Panc1 (cell line): ENCODE measurements at regions not wholly inside any gene's neighbourhood (a gene's known extent, or its start where the extent isn't known, plus 50 kb on each side); places are given as distances from the start of the nearest gene placed in this dataset.

Experiments
- ATAC-seq: fragments of 200-7000 bp; cut with Tn5 transposase; 2 replicates; pipeline ENCODE4 v1.9.1; 2020; ENCODE audit warnings: mild to moderate bottlenecking, moderate library complexity
- BruUV-seq: library from RNA; stranded (reverse); fragments of 400-500 nt; replicated peaks from 2 replicates; lab custom pipeline; 2021; lab: Mats Ljungman, UMichigan
- CTCF ChIA-PET: fragments of 300-600 bp; sonication (Branson Sonifier 250); formaldehyde crosslinking; loops from one replicate; lab custom pipeline; 2022; ENCODE audit warnings: antibody characterized with exemption; lab: Charles Lee
- POLR2A ChIA-PET: fragments of 300-600 bp; sonication (Branson Sonifier 250); formaldehyde crosslinking; loops from one replicate; lab custom pipeline; 2022; ENCODE audit warnings: antibody characterized with exemption; lab: Charles Lee
- DNase-seq: peaks from one replicate; pipeline ENCODE4 v3.0.0-alpha.2; 2010; ENCODE audit warnings: low read depth, low spot score
- H3K27ac ChIP-seq: 2 replicates; pipeline ENCODE4 v1.5.1; 2011; ENCODE audit warnings: mild to moderate bottlenecking, low read length, inconsistent platforms
- H3K27me3 ChIP-seq: fragments of 200-500 bp; sonication (Bioruptor generic); 2 replicates; pipeline ENCODE4 v1.6.0; 2014; ENCODE audit warnings: low read length, inconsistent platforms; ENCODE audit not compliant: control insufficient read depth, insufficient read depth
- H3K36me3 ChIP-seq: fragments of 200-500 bp; sonication (Bioruptor generic); 2 replicates; pipeline ENCODE4 v1.5.1; 2014; ENCODE audit warnings: inconsistent platforms, mild to moderate bottlenecking, low read length, moderate library complexity; ENCODE audit not compliant: control insufficient read depth, insufficient read depth
- H3K4me1 ChIP-seq: 2 replicates; pipeline ENCODE4 v1.5.1; 2011; ENCODE audit warnings: inconsistent platforms, mild to moderate bottlenecking, low read length, moderate library complexity; ENCODE audit not compliant: control insufficient read depth, insufficient read depth
- H3K4me3 ChIP-seq, 2 experiments: 2 replicates each; pipeline ENCODE4 v1.5.1; 2011 to 2012; ENCODE audit warnings: low read depth in 2 of 2, low read length in 2 of 2, mild to moderate bottlenecking in 2 of 2, inconsistent platforms in 1 of 2, moderate library complexity in 1 of 2
- H3K9me3 ChIP-seq: fragments of 200-500 bp; sonication (Bioruptor generic); 2 replicates; pipeline ENCODE4 v1.5.1; 2014; ENCODE audit warnings: low read depth, mild to moderate bottlenecking, inconsistent platforms, low read length, moderate library complexity; ENCODE audit not compliant: control insufficient read depth, insufficient read depth
- POLR2AphosphoS5 ChIP-seq: IDR thresholded peaks from 2 replicates; pipeline ENCODE4 v1.6.1; 2012; ENCODE audit warnings: mild to moderate bottlenecking, low read depth, low read length, moderate library complexity
- SIN3A ChIP-seq: IDR thresholded peaks from 2 replicates; pipeline ENCODE4 v1.6.1; 2012; ENCODE audit warnings: low read depth, mild to moderate bottlenecking, low read length, moderate library complexity, borderline replicate concordance; ENCODE audit not compliant: insufficient read depth
- TCF7L2 ChIP-seq: IDR thresholded peaks from 2 replicates; pipeline ENCODE4 v1.6.1; 2011; ENCODE audit warnings: mild to moderate bottlenecking, low read depth, low read length, inconsistent platforms
- in situ Hi-C: cut with HindIII; loops from 2 replicates; pipeline ENCODE4 v1.10.0; 2016; ENCODE audit warnings: low sequenced_read_pairs, low pct_unique_long_range_greater_than_20kb
- intact Hi-C: fragments of 100-400 bp; cut with micrococcal nuclease; formaldehyde crosslinking; loops from one replicate; pipeline ENCODE4 v1.10.0; 2022; ENCODE audit not compliant: unreplicated experiment
- TF ChIP-seq, protein P1 (sequence below): fragments of 450-650 bp; IDR thresholded peaks from 2 replicates; pipeline ENCODE4 v1.5.1; 2017; ENCODE audit warnings: mild to moderate bottlenecking
- TF ChIP-seq, protein P2 (sequence below), 2 experiments: IDR thresholded peaks; 2 replicates each; pipeline ENCODE4 v1.6.1; 2011 to 2012; ENCODE audit warnings: low read depth in 2 of 2, control low read depth in 1 of 2, low read length in 1 of 2, mild to moderate bottlenecking in 1 of 2, moderate library complexity in 1 of 2; ENCODE audit not compliant: insufficient read depth in 1 of 2

DNA sequence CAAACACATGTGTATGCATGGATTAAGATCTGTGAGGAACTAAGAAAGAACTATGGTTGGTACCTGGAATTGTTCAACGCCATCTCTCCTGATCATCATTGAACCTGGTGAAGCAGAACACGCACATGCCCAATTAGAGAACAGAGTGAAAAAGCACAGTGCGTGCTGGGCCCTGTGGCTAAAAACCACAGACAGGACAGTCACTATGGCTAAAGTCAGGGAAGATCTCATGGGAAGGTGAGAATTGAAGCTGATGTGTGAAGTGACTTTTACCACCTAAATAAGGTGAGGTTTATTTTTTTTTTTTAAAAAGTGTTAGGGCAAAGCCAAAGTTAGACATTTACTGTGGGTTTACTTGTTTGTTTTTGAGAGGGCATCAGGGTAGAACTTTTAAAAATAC is 215.0 kb downstream of the SLC38A4 start:
- no peaks in the 10 kb centered on the region for H3K4me1 ChIP-seq
- TF ChIP-seq SIN3A (no peak), TCF7L2 (no peak), POLR2AphosphoS5 (no peak)
- TF ChIP-seq, protein P1, sequence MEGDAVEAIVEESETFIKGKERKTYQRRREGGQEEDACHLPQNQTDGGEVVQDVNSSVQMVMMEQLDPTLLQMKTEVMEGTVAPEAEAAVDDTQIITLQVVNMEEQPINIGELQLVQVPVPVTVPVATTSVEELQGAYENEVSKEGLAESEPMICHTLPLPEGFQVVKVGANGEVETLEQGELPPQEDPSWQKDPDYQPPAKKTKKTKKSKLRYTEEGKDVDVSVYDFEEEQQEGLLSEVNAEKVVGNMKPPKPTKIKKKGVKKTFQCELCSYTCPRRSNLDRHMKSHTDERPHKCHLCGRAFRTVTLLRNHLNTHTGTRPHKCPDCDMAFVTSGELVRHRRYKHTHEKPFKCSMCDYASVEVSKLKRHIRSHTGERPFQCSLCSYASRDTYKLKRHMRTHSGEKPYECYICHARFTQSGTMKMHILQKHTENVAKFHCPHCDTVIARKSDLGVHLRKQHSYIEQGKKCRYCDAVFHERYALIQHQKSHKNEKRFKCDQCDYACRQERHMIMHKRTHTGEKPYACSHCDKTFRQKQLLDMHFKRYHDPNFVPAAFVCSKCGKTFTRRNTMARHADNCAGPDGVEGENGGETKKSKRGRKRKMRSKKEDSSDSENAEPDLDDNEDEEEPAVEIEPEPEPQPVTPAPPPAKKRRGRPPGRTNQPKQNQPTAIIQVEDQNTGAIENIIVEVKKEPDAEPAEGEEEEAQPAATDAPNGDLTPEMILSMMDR: no peak
- TF ChIP-seq, protein P2, sequence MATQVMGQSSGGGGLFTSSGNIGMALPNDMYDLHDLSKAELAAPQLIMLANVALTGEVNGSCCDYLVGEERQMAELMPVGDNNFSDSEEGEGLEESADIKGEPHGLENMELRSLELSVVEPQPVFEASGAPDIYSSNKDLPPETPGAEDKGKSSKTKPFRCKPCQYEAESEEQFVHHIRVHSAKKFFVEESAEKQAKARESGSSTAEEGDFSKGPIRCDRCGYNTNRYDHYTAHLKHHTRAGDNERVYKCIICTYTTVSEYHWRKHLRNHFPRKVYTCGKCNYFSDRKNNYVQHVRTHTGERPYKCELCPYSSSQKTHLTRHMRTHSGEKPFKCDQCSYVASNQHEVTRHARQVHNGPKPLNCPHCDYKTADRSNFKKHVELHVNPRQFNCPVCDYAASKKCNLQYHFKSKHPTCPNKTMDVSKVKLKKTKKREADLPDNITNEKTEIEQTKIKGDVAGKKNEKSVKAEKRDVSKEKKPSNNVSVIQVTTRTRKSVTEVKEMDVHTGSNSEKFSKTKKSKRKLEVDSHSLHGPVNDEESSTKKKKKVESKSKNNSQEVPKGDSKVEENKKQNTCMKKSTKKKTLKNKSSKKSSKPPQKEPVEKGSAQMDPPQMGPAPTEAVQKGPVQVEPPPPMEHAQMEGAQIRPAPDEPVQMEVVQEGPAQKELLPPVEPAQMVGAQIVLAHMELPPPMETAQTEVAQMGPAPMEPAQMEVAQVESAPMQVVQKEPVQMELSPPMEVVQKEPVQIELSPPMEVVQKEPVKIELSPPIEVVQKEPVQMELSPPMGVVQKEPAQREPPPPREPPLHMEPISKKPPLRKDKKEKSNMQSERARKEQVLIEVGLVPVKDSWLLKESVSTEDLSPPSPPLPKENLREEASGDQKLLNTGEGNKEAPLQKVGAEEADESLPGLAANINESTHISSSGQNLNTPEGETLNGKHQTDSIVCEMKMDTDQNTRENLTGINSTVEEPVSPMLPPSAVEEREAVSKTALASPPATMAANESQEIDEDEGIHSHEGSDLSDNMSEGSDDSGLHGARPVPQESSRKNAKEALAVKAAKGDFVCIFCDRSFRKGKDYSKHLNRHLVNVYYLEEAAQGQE (IDR thresholded peaks at IDR 0.05; ENCODE audit: insufficient read depth in 1 of 2, low read depth in 2 of 2, low read length in 1 of 2): no peak
- in situ Hi-C loops: no loop called here
- H3K36me3 ChIP-seq: no peaks in the 10 kb centered on the region
- no peaks in the 10 kb centered on the region; the same call in 1 of the 2 replicates for H3K9me3 ChIP-seq
- H3K27me3 ChIP-seq: no peaks in the 10 kb centered on the region
- ATAC-seq (no peak), DNase-seq (no peak)
- H3K4me3 ChIP-seq: no peak overlapping the region
- intact Hi-C loops: no loop called here
- no peak overlapping the region for H3K27ac ChIP-seq
- POLR2A ChIA-PET: no interaction called here
- no TSS peak for BruUV-seq
- CTCF ChIA-PET: no interaction called here

DNA sequence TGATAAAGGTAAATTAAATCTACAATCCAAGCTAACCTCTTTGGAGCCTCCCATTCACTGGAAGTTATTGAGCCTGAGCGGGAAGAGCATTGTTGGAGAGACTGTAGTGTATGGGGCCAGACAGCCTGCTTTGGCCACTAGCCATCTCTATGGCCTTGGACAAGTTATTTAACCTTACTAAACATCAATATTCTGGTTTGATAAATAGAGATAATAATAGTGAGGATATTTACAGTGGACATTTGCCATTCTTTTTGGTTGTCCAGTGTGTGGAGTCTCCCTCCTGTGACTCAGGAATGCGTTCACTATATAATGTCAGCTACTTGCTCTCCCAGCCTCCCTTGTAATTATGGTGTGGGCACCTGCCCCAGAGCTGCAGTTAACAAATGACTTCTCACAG is 216.1 kb downstream of the SLC38A4 start:
- intact Hi-C loops: no loop called here
- in situ Hi-C loops: no loop called here
- DNase-seq (no peak), ATAC-seq (no peak)
- H3K9me3 ChIP-seq: no peaks in the 10 kb centered on the region; the same call in 1 of the 2 replicates
- no peaks in the 10 kb centered on the region for H3K36me3 ChIP-seq
- H3K27me3 ChIP-seq: no peaks in the 10 kb centered on the region
- no TSS peak for BruUV-seq
- H3K4me1 ChIP-seq: no peaks in the 10 kb centered on the region
- no peak overlapping the region for H3K27ac ChIP-seq
- TF ChIP-seq TCF7L2: no peak
- no peak for TF ChIP-seq POLR2AphosphoS5
- TF ChIP-seq, protein P2 (IDR thresholded peaks at IDR 0.05; ENCODE audit: insufficient read depth in 1 of 2, low read depth in 2 of 2, low read length in 1 of 2): no peak
- TF ChIP-seq SIN3A: no peak
- TF ChIP-seq, protein P1: no peak
- H3K4me3 ChIP-seq: no peak overlapping the region
- CTCF ChIA-PET: no interaction called here
- POLR2A ChIA-PET: no interaction called here
